A549 (cell line): ENCODE measurements at regions not wholly inside any gene's neighbourhood (a gene's known extent, or its start where the extent isn't known, plus 50 kb on each side); places are given as distances from the start of the nearest gene placed in this dataset.

Experiments
- ATAC-seq, 2 experiments: fragments of 200-7000 bp in 1 of 2; fragments of >200 bp in 1 of 2; cut with Nextera tagmentation in 1 of 2; cut with Tn5 transposase in 1 of 2; 3 replicates each; pipeline versions ENCODE4 v1.8.0 to v1.9.1; 2018 to 2020; ENCODE audit warnings: mild to moderate bottlenecking in 1 of 2, moderate library complexity in 1 of 2
- CTCF ChIA-PET: fragments of 300-600 bp; sonication (Branson Sonifier 250); formaldehyde crosslinking; extraction: SDS; loops from one replicate; lab custom pipeline; 2021; ENCODE audit warnings: antibody characterized with exemption, inconsistent platforms; lab: Yijun Ruan, JAX
- POLR2A ChIA-PET: fragments of 350-600 bp; formaldehyde crosslinking; extraction: SDS; loops from one replicate; lab custom pipeline; 2021; ENCODE audit warnings: antibody characterized with exemption, inconsistent platforms; lab: Yijun Ruan, JAX
- DNase-seq, 2 experiments: peaks; one replicate each; pipeline versions ENCODE4 v3.0.0 to v3.0.0-alpha.2; 2011 to 2016; ENCODE audit warnings: low read depth in 1 of 2, low spot score in 1 of 2
- FAIRE-seq: peaks from 2 replicates; lab custom pipeline; 2011; peaks lifted over from hg19 to GRCh38; lab: Jason Lieb, UNC
- H3K27ac ChIP-seq, 2 experiments: fragments of >200 bp; sonication (Bioruptor Twin); formaldehyde crosslinking; 3 replicates each; pipeline ENCODE4 v1.5.1; 2016 to 2017
- H3K4me1 ChIP-seq: fragments of >200 bp; sonication (Bioruptor Twin); formaldehyde crosslinking; 3 replicates; pipeline ENCODE4 v1.6.1; 2016
- H3K4me2 ChIP-seq: fragments of >200 bp; sonication (Bioruptor Twin); formaldehyde crosslinking; 3 replicates; pipeline ENCODE4 v1.6.1; 2016
- H3K4me3 ChIP-seq: fragments of >200 bp; sonication (Bioruptor Twin); formaldehyde crosslinking; 3 replicates; pipeline ENCODE4 v1.5.1; 2016
- H3K9me3 ChIP-seq: fragments of >200 bp; sonication (Bioruptor Twin); formaldehyde crosslinking; 3 replicates; pipeline ENCODE4 v1.6.1; 2016
- CBX8 ChIP-seq: fragments of 200-600 bp; sonication (generic); IDR thresholded peaks from 2 replicates; pipeline ENCODE4 v1.6.1; 2016
- E2F6 ChIP-seq: IDR thresholded peaks from 2 replicates; pipeline ENCODE4 v1.6.1; 2012; ENCODE audit warnings: low read depth, borderline replicate concordance
- FOSL2 ChIP-seq, 2 experiments: fragments of 450-650 bp in 1 of 2; fragments of >200 bp in 1 of 2; sonication (Bioruptor Twin) in 1 of 2; formaldehyde crosslinking; IDR thresholded peaks; 2 replicates each; pipeline versions ENCODE4 v1.5.0 to v1.6.1; 2016 to 2020; ENCODE audit warnings: mild to moderate bottlenecking in 1 of 2, moderate library complexity in 1 of 2
- GATA3 ChIP-seq: IDR thresholded peaks from 2 replicates; pipeline ENCODE4 v1.6.1; 2012; ENCODE audit warnings: borderline replicate concordance
- HDAC2 ChIP-seq: fragments of 200-600 bp; sonication (generic); IDR thresholded peaks from 2 replicates; pipeline ENCODE4 v1.6.1; 2016
- HOXB13 ChIP-seq: fragments of 250-450 bp; sonication (Bioruptor Pico); IDR thresholded peaks from 2 replicates; pipeline ENCODE4 v1.5.0; 2020; ENCODE audit warnings: low read depth, mild to moderate bottlenecking, moderate library complexity
- KDM5A ChIP-seq: fragments of 200-600 bp; sonication (generic); IDR thresholded peaks from 2 replicates; pipeline ENCODE4 v1.6.1; 2016; ENCODE audit warnings: antibody characterized with exemption, mild to moderate bottlenecking
- NR3C1 ChIP-seq: fragments of >200 bp; sonication (Bioruptor Twin); formaldehyde crosslinking; IDR thresholded peaks from 3 replicates; pipeline ENCODE4 v1.6.1; 2017
- PHF8 ChIP-seq: fragments of 200-600 bp; sonication (generic); IDR thresholded peaks from 2 replicates; pipeline ENCODE4 v1.6.1; 2016; ENCODE audit warnings: low read depth, mild to moderate bottlenecking, antibody characterized with exemption, moderate library complexity, borderline replicate concordance
- RFX5 ChIP-seq: fragments of 450-650 bp; IDR thresholded peaks from 2 replicates; pipeline ENCODE4 v1.7.1; 2014; ENCODE audit warnings: antibody characterized with exemption, mild to moderate bottlenecking, moderate library complexity
- RNF2 ChIP-seq: fragments of 200-600 bp; sonication (generic); IDR thresholded peaks from 2 replicates; pipeline ENCODE4 v1.6.1; 2016; ENCODE audit warnings: low read depth, mild to moderate bottlenecking, antibody characterized with exemption, moderate library complexity, borderline replicate concordance
- SMC3 ChIP-seq: fragments of >200 bp; sonication (Bioruptor Twin); formaldehyde crosslinking; IDR thresholded peaks from 3 replicates; pipeline ENCODE4 v1.6.1; 2018; ENCODE audit warnings: inconsistent platforms
- SREBF2 ChIP-seq: fragments of 450-650 bp; IDR thresholded peaks from 2 replicates; pipeline ENCODE4 v1.6.1; 2014; ENCODE audit warnings: mild to moderate bottlenecking, moderate library complexity
- TFCP2L1 ChIP-seq: fragments of 250-450 bp; sonication (Bioruptor Pico); IDR thresholded peaks from 2 replicates; pipeline ENCODE4 v1.5.0; 2021; ENCODE audit warnings: mild to moderate bottlenecking
- TP53 ChIP-seq: fragments of 250-450 bp; sonication (Bioruptor Pico); IDR thresholded peaks from 2 replicates; pipeline ENCODE4 v1.5.0; 2021; ENCODE audit warnings: mild to moderate bottlenecking, moderate library complexity
- ZFP36 ChIP-seq: fragments of 450-650 bp; IDR thresholded peaks from 2 replicates; pipeline ENCODE4 v1.6.1; 2014; ENCODE audit warnings: borderline replicate concordance; ENCODE audit not compliant: partially characterized antibody
- ZNF302 ChIP-seq: fragments of 250-450 bp; sonication (Bioruptor Pico); IDR thresholded peaks from 2 replicates; pipeline ENCODE4 v1.9.0; 2021; ENCODE audit warnings: inconsistent platforms, mild to moderate bottlenecking, moderate library complexity
- WGBS: methylation state at CpG from one replicate; pipeline ENCODE4 v1.1.6; 2017; ENCODE audit errors: missing lambda C conversion rate; 5-methylcytosine and 5-hydroxymethylcytosine counted together
- TF ChIP-seq, protein P1 (sequence below): fragments of 200-600 bp; sonication (generic); IDR thresholded peaks from 2 replicates; pipeline ENCODE4 v1.6.1; 2016; ENCODE audit warnings: antibody characterized with exemption, mild to moderate bottlenecking, moderate library complexity

DNA sequence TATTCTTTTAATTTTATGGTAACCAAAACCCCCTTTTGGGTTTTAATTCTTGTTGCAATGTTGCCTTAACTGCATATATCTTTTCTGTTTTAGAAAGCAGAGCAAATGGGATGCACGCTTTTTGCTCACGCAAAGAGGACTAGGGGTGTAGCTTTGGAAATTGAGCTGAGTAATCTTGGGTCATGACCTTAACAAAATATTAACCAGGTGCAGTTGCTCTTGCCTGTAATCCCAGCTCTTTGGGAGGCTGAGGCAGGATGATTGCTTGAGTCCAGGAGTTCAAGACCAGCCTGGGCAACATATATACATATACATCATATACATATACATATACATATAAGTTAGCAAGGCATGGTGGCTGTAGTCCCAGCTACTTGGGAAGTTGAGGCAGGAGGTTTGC is 172.9 kb upstream of the BMPER start (continued):
- TF ChIP-seq RNF2 (no peak), TP53 (CRISPR knock-in tag) (no peak), ZFP36 (no peak)
- TF ChIP-seq, all 56 proteins: peak for 0

DNA sequence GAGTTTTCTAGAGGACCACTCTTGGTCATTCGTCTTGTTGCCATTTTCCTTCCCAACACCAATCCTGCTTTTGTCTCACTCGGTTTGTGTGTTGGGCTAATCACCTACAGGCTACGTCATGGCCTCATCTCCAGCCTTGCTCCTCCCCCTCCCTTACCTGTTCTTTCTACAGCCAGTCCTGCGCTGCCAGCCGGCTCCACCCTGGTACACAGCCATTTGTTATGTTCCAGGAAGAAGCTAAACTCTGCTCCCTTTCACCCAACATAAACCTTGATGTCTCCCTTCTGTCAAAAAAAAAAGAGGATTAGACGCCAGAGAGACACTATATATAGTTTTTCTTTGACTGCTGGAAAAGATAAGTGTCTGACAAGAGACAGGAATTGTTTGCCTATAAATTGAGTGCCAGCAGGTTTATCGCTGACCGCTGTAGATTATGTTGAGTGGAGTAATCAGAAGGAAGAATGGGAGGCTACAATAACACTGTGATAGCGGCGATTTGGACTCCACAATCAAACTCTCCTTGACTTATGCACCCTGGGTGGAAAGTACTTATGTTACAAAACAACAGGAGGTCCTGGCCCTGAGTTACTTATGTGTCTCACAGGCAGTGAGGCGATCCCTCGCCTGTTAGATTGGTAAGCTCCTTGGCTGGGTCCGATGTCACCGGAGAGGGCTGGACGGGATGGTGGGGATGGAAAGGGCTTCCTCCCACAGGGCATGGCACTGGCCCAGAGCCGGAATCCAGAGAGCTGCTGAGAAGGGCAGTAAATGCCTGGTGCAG is 171.3 kb upstream of the BMPER start:
- POLR2A ChIA-PET = no interaction called here
- H3K4me2 ChIP-seq = no peak overlapping the region
- DNase-seq = no peak
- CTCF ChIA-PET = interaction anchor here (1.5 kb wide), 1 partner anchor 18 kb away, joined by 4 read pairs; no protein-coding TSS in a partner anchor
- H3K9me3 ChIP-seq = no peaks in the 10 kb centered on the region
- ATAC-seq = no peak
- H3K27ac ChIP-seq = no peak overlapping the region
- FAIRE-seq = no peak
- no peak overlapping the region for H3K4me3 ChIP-seq
- no peaks in the 10 kb centered on the region for H3K4me1 ChIP-seq
- TF ChIP-seq HOXB13 (CRISPR knock-in tag) (no peak), TFCP2L1 (CRISPR knock-in tag) (no peak), E2F6 (no peak), SMC3 (no peak), SREBF2 (no peak), PHF8 (no peak), RFX5 (no peak), HDAC2 (no peak), CBX8 (no peak), ZNF302 (CRISPR knock-in tag) (no peak)
- TF ChIP-seq, protein P1, sequence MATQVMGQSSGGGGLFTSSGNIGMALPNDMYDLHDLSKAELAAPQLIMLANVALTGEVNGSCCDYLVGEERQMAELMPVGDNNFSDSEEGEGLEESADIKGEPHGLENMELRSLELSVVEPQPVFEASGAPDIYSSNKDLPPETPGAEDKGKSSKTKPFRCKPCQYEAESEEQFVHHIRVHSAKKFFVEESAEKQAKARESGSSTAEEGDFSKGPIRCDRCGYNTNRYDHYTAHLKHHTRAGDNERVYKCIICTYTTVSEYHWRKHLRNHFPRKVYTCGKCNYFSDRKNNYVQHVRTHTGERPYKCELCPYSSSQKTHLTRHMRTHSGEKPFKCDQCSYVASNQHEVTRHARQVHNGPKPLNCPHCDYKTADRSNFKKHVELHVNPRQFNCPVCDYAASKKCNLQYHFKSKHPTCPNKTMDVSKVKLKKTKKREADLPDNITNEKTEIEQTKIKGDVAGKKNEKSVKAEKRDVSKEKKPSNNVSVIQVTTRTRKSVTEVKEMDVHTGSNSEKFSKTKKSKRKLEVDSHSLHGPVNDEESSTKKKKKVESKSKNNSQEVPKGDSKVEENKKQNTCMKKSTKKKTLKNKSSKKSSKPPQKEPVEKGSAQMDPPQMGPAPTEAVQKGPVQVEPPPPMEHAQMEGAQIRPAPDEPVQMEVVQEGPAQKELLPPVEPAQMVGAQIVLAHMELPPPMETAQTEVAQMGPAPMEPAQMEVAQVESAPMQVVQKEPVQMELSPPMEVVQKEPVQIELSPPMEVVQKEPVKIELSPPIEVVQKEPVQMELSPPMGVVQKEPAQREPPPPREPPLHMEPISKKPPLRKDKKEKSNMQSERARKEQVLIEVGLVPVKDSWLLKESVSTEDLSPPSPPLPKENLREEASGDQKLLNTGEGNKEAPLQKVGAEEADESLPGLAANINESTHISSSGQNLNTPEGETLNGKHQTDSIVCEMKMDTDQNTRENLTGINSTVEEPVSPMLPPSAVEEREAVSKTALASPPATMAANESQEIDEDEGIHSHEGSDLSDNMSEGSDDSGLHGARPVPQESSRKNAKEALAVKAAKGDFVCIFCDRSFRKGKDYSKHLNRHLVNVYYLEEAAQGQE = no peak
- WGBS = 74% methylated on average over 16 of the region's 16 CpGs

- Histone ChIP-seq H3K4me2 (no peak overlapping the region), H3K4me1 (no peaks in the 10 kb centered on the region), H3K27ac (no peak overlapping the region), H3K4me3 (no peak overlapping the region), H3K9me3 (no peaks in the 10 kb centered on the region)
- POLR2A ChIA-PET = no interaction called here
- TF ChIP-seq ZFP36 (no peak), KDM5A (no peak), FOSL2 (IDR thresholded peaks at IDR 0.05) (no peak), FOSL2 (CRISPR knock-in tag; IDR thresholded peaks at IDR 0.05) (no peak), RFX5 (no peak), NR3C1 (no peak), GATA3 (no peak)
- CTCF ChIA-PET = no interaction called here
- no peak for ATAC-seq
- WGBS = 61% methylated on average over 5 of the region's 5 CpGs
- no peak for FAIRE-seq
- no peak for DNase-seq
These were observed 169.9 kb upstream of the BMPER start for GRCh38 chr7:33735403-33735802.
